Muscle of leg (tissue), 3 donors: ENCODE measurements at regions not wholly inside any gene's neighbourhood (a gene's known extent, or its start where the extent isn't known, plus 50 kb on each side); places are given as distances from the start of the nearest gene placed in this dataset.
A peak's percentile ranks its signal among the peaks of the same experiment; 100 is the strongest.

Experiments used
- DNase-seq: peaks from one replicate; pipeline ENCODE4 v3.0.0; 2013
- H3K27ac ChIP-seq: one replicate; pipeline ENCODE4 v1.5.1; 2013; ENCODE audit warnings: mild to moderate bottlenecking, low read length, control low read depth
- H3K27me3 ChIP-seq: one replicate; pipeline ENCODE4 v1.6.1; 2013; ENCODE audit warnings: low read length; ENCODE audit not compliant: control insufficient read depth, insufficient read depth
- H3K36me3 ChIP-seq: one replicate; pipeline ENCODE4 v1.6.1; 2013; ENCODE audit warnings: low read length; ENCODE audit not compliant: control insufficient read depth, insufficient read depth
- H3K4me1 ChIP-seq: one replicate; pipeline ENCODE4 v1.6.1; 2013; ENCODE audit warnings: low read length; ENCODE audit not compliant: control insufficient read depth, insufficient read depth
- H3K4me3 ChIP-seq: one replicate; pipeline ENCODE4 v1.5.1; 2013; ENCODE audit warnings: low read length, control low read depth
- H3K9me3 ChIP-seq: replicated peaks from 2 replicates; pipeline ENCODE4 v1.6.1; 2013; ENCODE audit warnings: low read depth, low read length; ENCODE audit not compliant: control insufficient read depth
- WGBS: methylation state at CpG from one replicate; pipeline ENCODE4 v1.1.5; 2013; ENCODE audit warnings: missing lambda C conversion rate; ENCODE audit not compliant: insufficient coverage; 5-methylcytosine and 5-hydroxymethylcytosine counted together

GRCh38 chr3:65070968-65071367 is 383.2 kb upstream of the ADAMTS9 start:
- H3K4me1 ChIP-seq, result no peaks in the 10 kb centered on the region
- no CpG with 5 or more reads among the region's 3 CpGs for WGBS
- DNase-seq, result peak; percentile 42
- no peaks in the 10 kb centered on the region for H3K36me3 ChIP-seq
- H3K27me3 ChIP-seq, result no peaks in the 10 kb centered on the region
- no peak overlapping the region for H3K27ac ChIP-seq
- H3K9me3 ChIP-seq, result peaks cover 6% of the 10 kb centered on the region
- H3K4me3 ChIP-seq, result no peak overlapping the region

DNA sequence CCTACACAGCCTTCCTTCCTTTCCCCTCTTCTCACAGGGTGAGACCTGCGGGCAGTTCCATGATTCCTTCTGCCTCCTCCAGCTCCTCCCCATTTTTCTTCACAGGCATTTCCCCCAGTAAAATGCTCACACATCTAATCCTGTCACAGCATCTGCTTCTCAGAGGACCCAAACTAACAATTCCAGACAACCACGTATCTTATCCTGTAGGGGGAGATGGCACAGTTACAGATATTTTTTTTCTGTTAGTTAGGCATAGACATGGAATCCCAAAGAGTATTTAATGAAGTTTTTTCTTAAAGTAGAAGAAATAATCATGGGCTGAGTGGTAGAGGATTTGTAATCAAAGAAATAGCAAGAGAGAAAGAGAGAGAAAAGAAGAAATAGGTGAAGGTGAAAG is 373.1 kb upstream of the ADAMTS9 start:
- H3K36me3 ChIP-seq, result no peaks in the 10 kb centered on the region
- H3K27me3 ChIP-seq, result no peaks in the 10 kb centered on the region
- H3K9me3 ChIP-seq, result no peaks in the 10 kb centered on the region
- peaks cover 2% of the 10 kb centered on the region for H3K4me1 ChIP-seq
- 88% methylated on average over 1 of the region's 2 CpGs for WGBS
- H3K4me3 ChIP-seq, result no peak overlapping the region
- no peak overlapping the region for H3K27ac ChIP-seq
- no peak for DNase-seq

DNA sequence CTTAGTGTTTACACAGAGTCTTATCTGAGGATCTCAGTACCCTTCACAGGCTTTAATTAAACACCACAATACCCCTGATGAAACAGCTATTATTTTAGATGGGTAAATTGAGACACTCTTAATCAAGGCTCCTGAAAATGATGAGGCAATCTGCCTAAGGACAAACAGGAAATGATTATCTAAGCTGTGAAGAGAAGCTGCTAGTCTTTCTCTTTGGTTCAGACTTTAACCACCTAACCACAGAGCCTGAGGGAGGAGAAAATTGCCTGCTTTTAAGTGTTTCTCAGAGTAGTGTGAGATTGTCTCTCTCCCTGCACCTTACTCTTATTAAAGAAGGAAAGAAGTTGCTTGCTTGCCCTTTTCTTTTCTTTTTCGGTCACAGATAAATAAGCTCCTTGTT is 364.3 kb upstream of the ADAMTS9 start:
- DNase-seq, result no peak
- Histone ChIP-seq H3K36me3 (no peaks in the 10 kb centered on the region), H3K4me3 (no peak overlapping the region), H3K27me3 (no peaks in the 10 kb centered on the region), H3K27ac (no peak overlapping the region), H3K4me1 (no peaks in the 10 kb centered on the region), H3K9me3 (no peaks in the 10 kb centered on the region)
- no CpG with 5 or more reads among the region's 1 CpG for WGBS

DNA sequence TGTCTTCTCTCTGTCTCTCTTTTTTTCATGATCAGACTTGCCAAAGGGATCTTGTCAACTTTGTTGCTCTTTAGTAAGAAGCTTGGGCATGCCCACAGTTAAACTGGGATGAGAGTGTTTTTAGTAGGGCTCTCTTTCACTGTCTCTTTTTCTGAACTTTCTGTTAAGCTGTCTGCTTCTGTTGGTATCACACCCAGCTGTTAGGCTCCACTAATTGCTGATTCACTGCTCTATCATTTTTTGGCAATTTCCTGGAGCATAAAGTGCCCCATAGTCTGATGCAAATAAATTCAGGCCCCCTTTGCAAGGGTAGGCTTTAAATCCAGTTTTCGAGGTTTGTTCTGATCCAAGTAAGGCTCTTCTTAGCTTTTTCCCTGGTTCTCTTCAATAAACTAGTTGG is 360.4 kb upstream of the ADAMTS9 start:
- Histone ChIP-seq H3K27ac (no peak overlapping the region), H3K9me3 (no peaks in the 10 kb centered on the region), H3K4me1 (no peaks in the 10 kb centered on the region), H3K36me3 (no peaks in the 10 kb centered on the region), H3K27me3 (no peaks in the 10 kb centered on the region), H3K4me3 (no peak overlapping the region)
- no CpG with 5 or more reads among the region's 1 CpG for WGBS
- peak; percentile 24 for DNase-seq

- Histone ChIP-seq H3K27ac (no peak overlapping the region), H3K4me1 (no peaks in the 10 kb centered on the region), H3K36me3 (no peaks in the 10 kb centered on the region), H3K9me3 (no peaks in the 10 kb centered on the region), H3K27me3 (no peaks in the 10 kb centered on the region), H3K4me3 (no peak overlapping the region)
- DNase-seq, result no peak
- WGBS, result no CpG with 5 or more reads among the region's 1 CpG
These were observed 357.3 kb upstream of the ADAMTS9 start for GRCh38 chr3:65045138-65045537.

DNA sequence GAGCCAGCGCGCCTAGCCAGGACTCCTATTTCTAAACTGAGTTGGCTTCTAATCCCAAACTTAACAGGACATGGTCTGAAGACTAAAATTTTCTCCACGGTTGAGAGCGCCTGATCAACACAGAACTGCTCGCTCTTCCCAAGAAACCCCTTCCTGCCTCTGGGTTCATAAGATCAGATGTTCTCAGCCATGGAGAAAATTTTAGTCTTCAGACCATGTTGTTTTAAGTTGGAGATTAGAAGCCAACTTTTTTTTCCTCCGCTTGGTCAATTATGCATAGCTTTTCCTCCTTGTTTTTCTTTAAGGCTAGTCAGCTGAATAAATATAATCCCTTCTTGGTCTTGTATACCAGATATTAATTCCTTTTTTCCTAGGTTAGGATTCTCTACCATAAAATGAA is 356.6 kb upstream of the ADAMTS9 start:
- Histone ChIP-seq H3K27me3 (no peaks in the 10 kb centered on the region), H3K4me3 (no peak overlapping the region), H3K27ac (no peak overlapping the region), H3K9me3 (no peaks in the 10 kb centered on the region), H3K4me1 (no peaks in the 10 kb centered on the region), H3K36me3 (no peaks in the 10 kb centered on the region)
- DNase-seq, result no peak
- no CpG with 5 or more reads among the region's 6 CpGs for WGBS

DNA sequence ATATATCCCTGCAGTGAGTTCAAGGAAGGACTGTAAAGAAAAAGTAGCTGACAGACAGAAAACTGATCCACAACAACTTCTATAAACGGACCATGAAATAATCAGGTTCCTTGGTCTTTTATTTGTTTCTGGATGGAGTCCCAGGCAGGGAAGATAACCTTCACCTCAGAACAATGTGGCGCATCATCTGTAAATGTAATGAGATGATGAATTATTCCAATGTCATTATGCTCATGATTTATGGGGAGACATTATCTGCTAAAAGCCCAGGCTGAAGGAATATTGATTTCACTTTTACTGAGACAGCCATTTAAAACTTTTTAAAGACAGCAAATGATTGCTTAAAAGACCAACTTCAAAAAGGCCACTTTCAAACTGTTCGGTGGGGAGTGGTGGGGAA is 354.9 kb upstream of the ADAMTS9 start:
- DNase-seq, result no peak
- WGBS, result no CpG with 5 or more reads among the region's 3 CpGs

DNA sequence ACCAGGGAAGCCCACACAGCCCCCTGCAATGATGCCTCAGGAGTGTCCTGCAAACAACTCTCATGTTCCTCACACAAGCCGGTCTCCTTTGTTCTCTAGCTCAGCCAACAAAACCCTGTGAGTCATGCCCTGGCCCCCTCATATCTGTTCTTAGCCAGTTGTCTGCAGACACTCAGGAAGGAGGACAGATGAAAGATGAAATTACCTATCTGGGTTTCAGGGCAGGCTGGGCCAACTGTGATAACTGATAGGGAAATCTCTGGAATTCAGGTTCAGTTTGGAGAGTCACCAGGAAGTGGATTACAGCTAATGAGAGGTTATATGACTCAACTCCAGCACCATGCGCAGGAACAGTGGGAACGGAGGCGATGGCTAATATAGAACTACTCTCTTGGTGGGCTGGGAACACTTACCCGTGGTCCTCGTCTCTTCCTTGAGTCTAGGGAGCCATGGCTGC is 352.0 kb upstream of the ADAMTS9 start:
- Histone ChIP-seq H3K4me3 (no peak overlapping the region), H3K9me3 (no peaks in the 10 kb centered on the region), H3K36me3 (no peaks in the 10 kb centered on the region), H3K27me3 (no peaks in the 10 kb centered on the region), H3K27ac (no peak overlapping the region), H3K4me1 (no peaks in the 10 kb centered on the region)
- DNase-seq, result no peak
- WGBS, result 73% methylated on average over 3 of the region's 6 CpGs

More for the DNA sequence above, 354.9 kb upstream of the ADAMTS9 start:
- no peak overlapping the region for H3K4me3 ChIP-seq
- H3K9me3 ChIP-seq, result no peaks in the 10 kb centered on the region
- H3K4me1 ChIP-seq, result no peaks in the 10 kb centered on the region
- H3K27ac ChIP-seq, result no peak overlapping the region
- no peaks in the 10 kb centered on the region for H3K27me3 ChIP-seq
- no peaks in the 10 kb centered on the region for H3K36me3 ChIP-seq

DNA sequence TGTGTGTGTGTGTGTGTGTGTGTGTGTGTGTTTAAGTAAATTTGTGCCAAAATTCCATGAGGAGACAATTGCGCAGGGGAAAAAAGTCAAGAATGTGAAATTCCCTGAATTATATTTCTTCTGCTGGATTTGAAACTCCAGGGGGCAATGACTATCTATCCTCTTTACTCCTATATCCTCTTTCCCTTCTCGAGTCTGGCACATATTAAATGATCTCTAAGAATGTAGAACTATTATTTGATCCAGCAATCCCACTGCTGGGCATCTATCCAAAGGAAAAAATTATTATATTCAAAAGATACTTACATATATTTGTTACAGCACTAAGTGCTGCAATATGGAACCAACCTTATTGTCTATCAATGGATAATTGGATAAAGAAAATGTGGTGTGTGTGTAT is 350.1 kb upstream of the ADAMTS9 start:
- Histone ChIP-seq H3K4me3 (no peak overlapping the region), H3K4me1 (no peaks in the 10 kb centered on the region), H3K9me3 (no peaks in the 10 kb centered on the region), H3K27me3 (no peaks in the 10 kb centered on the region), H3K36me3 (no peaks in the 10 kb centered on the region), H3K27ac (no peak overlapping the region)
- peak; percentile 84 for DNase-seq
- no CpG with 5 or more reads among the region's 2 CpGs for WGBS

- WGBS, result no CpG with 5 or more reads among the region's 2 CpGs
- H3K36me3 ChIP-seq, result no peaks in the 10 kb centered on the region
- no peak overlapping the region for H3K4me3 ChIP-seq
- H3K4me1 ChIP-seq, result no peaks in the 10 kb centered on the region
- H3K27ac ChIP-seq, result no peak overlapping the region
- H3K27me3 ChIP-seq, result no peaks in the 10 kb centered on the region
- DNase-seq, result peak; percentile 40
- H3K9me3 ChIP-seq, result no peaks in the 10 kb centered on the region
These were observed 347.4 kb upstream of the ADAMTS9 start for GRCh38 chr3:65035246-65035645.

DNA sequence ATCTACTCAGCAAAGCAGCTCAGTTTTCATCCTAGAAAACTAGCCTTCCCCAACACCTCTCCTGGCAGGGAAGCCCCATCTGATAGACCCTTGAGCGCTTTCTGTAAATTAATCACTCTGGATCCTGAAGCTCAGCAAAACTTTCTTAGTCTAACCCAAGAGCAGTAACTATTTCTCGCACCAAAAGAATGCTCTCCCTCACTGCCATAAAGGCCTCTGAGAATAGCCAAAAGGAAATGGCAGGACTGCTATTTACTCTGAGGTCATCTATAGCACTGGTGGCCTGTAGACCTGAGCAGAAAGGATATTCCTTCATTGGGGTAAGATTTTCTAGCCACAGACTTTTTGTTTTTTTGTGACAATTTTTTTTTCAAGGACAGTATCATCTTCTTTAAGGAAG is 345.8 kb upstream of the ADAMTS9 start:
- Histone ChIP-seq H3K4me3 (no peak overlapping the region), H3K27me3 (no peaks in the 10 kb centered on the region), H3K4me1 (no peaks in the 10 kb centered on the region), H3K9me3 (no peaks in the 10 kb centered on the region), H3K36me3 (no peaks in the 10 kb centered on the region), H3K27ac (no peak overlapping the region)
- DNase-seq, result no peak
- 100% methylated on average over 1 of the region's 2 CpGs for WGBS
